HEK293T (cell line): ENCODE measurements at regions not wholly inside any gene's neighbourhood (a gene's known extent, or its start where the extent isn't known, plus 50 kb on each side); places are given as distances from the start of the nearest gene placed in this dataset.

Experiments
- CTCF ChIA-PET: fragments of 350-600 bp; formaldehyde crosslinking; extraction: SDS; loops from one replicate; lab custom pipeline; 2021; ENCODE audit warnings: antibody characterized with exemption, inconsistent platforms; lab: Yijun Ruan, JAX
- POLR2A ChIA-PET: fragments of 350-600 bp; formaldehyde crosslinking; extraction: SDS; loops from one replicate; lab custom pipeline; 2020; ENCODE audit warnings: antibody characterized with exemption, inconsistent platforms; lab: Yijun Ruan, JAX
- DNase-seq: peaks from one replicate; pipeline ENCODE4 v3.0.0; 2012; ENCODE audit warnings: mixed read lengths; ENCODE audit errors: extremely low spot score
- ARNT ChIP-seq: fragments of 450-650 bp; IDR thresholded peaks from 2 replicates; pipeline ENCODE4 v1.6.1; 2017; ENCODE audit warnings: mild to moderate bottlenecking
- BHLHE40 ChIP-seq: fragments of 450-650 bp; IDR thresholded peaks from 2 replicates; pipeline ENCODE4 v1.6.1; 2016; ENCODE audit warnings: mild to moderate bottlenecking, moderate library complexity, borderline replicate concordance
- CTBP1 ChIP-seq: fragments of 450-650 bp; IDR thresholded peaks from 2 replicates; pipeline ENCODE4 v1.6.1; 2016; ENCODE audit warnings: borderline replicate concordance
- ELF4 ChIP-seq: fragments of 450-650 bp; IDR thresholded peaks from 2 replicates; pipeline ENCODE4 v1.6.1; 2017; ENCODE audit warnings: antibody characterized with exemption
- FOXA1 ChIP-seq: fragments of 450-650 bp; IDR thresholded peaks from 2 replicates; pipeline ENCODE4 v1.6.1; 2016; ENCODE audit warnings: mild to moderate bottlenecking
- FOXK2 ChIP-seq: fragments of 450-650 bp; IDR thresholded peaks from 2 replicates; pipeline ENCODE4 v1.6.1; 2016; ENCODE audit warnings: mild to moderate bottlenecking
- FOXM1 ChIP-seq: fragments of 450-650 bp; IDR thresholded peaks from 2 replicates; pipeline ENCODE4 v1.6.1; 2017; ENCODE audit warnings: mild to moderate bottlenecking, borderline replicate concordance
- HDGF ChIP-seq: fragments of 450-650 bp; IDR thresholded peaks from 2 replicates; pipeline ENCODE4 v1.6.1; 2017; ENCODE audit warnings: antibody characterized with exemption, borderline replicate concordance
- L3MBTL2 ChIP-seq: fragments of 450-650 bp; conservative IDR thresholded peaks from 2 replicates; pipeline ENCODE4 v1.6.1; 2016; ENCODE audit warnings: mild to moderate bottlenecking
- LEF1 ChIP-seq: fragments of 450-650 bp; IDR thresholded peaks from 2 replicates; pipeline ENCODE4 v1.6.1; 2017; ENCODE audit warnings: mild to moderate bottlenecking, borderline replicate concordance
- NFRKB ChIP-seq: fragments of 450-650 bp; IDR thresholded peaks from 2 replicates; pipeline ENCODE4 v1.6.1; 2016; ENCODE audit warnings: mild to moderate bottlenecking, moderate library complexity
- SP1 ChIP-seq: fragments of 450-650 bp; IDR thresholded peaks from 2 replicates; pipeline ENCODE4 v1.6.1; 2017
- SUZ12 ChIP-seq: fragments of 450-650 bp; IDR thresholded peaks from 2 replicates; pipeline ENCODE4 v1.6.1; 2016; ENCODE audit warnings: mild to moderate bottlenecking
- TARDBP ChIP-seq: fragments of 450-650 bp; IDR thresholded peaks from 2 replicates; pipeline ENCODE4 v1.6.1; 2016
- ZNF384 ChIP-seq: fragments of 450-650 bp; IDR thresholded peaks from 2 replicates; pipeline ENCODE4 v1.6.1; 2016
- TF ChIP-seq, protein P1 (sequence below): fragments of 450-650 bp; IDR thresholded peaks from 2 replicates; pipeline ENCODE4 v1.6.1; 2016

DNA sequence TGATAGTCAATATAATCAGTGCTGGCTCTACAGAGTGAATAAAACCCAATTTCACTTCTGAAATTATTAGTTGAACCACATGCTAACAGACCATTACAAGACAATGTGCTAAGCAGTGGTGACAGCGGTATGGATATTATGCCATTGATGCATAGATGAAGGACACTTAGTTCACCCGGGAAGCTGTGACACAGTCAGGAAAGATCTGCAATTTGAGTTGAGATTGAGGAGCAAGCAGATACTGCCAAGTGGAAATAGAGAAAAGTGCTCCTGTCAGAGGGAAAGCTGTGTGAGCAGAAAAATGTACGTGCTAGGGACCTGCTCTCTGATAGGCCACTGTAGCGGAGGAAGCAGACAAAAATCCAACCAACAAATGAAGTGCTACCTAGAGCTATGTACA lies 529.5 kb upstream of the CDH2 start:
- no peak for DNase-seq
- TF ChIP-seq LEF1 (no peak), FOXA1 (no peak), FOXM1 (no peak), SP1 (no peak), NFRKB (no peak), CTBP1 (no peak), SUZ12 (no peak)
- TF ChIP-seq, protein P1, sequence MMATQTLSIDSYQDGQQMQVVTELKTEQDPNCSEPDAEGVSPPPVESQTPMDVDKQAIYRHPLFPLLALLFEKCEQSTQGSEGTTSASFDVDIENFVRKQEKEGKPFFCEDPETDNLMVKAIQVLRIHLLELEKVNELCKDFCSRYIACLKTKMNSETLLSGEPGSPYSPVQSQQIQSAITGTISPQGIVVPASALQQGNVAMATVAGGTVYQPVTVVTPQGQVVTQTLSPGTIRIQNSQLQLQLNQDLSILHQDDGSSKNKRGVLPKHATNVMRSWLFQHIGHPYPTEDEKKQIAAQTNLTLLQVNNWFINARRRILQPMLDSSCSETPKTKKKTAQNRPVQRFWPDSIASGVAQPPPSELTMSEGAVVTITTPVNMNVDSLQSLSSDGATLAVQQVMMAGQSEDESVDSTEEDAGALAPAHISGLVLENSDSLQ, result no peak
- POLR2A ChIA-PET, result no interaction called here
- CTCF ChIA-PET, result no interaction called here

DNA sequence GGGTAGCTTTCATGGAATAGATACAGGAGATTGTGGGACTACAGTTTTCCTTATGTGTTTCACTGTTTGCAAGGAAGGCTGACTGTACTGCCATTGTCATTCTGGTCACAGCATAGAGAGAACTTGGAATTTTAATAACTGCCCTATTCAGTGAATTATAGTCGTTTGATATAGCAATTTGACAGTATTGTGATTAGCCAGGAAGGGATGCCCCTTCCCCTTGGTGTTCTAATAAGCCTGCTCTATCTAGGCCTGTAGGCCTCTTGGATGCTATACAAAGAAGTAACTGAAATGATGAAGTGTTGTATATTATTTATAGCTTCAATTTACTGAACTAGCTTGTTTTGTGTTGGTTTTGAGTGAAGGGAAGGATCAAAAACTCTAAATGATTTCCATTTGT lies 528.6 kb upstream of the CDH2 start:
- DNase-seq, result no peak
- ChIA-PET POLR2A (no interaction called here), CTCF (no interaction called here)
- TF ChIP-seq, protein P1, result no peak
- TF ChIP-seq NFRKB (no peak), FOXA1 (no peak), BHLHE40 (no peak), FOXK2 (no peak)

DNA sequence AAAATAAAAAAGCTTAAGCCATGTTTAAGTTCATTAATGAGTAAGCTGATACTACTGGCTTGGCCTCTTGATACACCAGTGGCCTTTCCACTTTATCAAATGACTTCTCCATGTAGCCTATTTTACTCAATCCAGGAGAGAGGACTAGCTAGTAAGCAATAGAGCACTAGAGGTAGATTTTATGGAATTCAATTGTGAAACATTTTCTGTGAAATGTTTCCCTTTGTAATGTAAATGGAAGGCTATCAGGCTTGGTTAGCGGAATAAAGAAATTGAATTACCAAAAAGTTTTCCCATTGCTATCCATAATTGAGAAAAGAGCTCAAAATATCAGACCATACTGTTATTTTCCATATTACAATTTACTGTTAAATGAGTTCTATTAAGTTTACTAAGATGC lies 515.4 kb upstream of the CDH2 start:
- TF ChIP-seq ELF4 (no peak), FOXA1 (no peak), ARNT (no peak), TARDBP (no peak), CTBP1 (no peak), SP1 (no peak), FOXM1 (no peak), FOXK2 (no peak), LEF1 (no peak), HDGF (no peak), BHLHE40 (no peak), L3MBTL2 (no peak), NFRKB (no peak), SUZ12 (no peak), ZNF384 (no peak)
- TF ChIP-seq, protein P1, result no peak
- POLR2A ChIA-PET, result no interaction called here
- DNase-seq, result no peak
- CTCF ChIA-PET, result no interaction called here

DNA sequence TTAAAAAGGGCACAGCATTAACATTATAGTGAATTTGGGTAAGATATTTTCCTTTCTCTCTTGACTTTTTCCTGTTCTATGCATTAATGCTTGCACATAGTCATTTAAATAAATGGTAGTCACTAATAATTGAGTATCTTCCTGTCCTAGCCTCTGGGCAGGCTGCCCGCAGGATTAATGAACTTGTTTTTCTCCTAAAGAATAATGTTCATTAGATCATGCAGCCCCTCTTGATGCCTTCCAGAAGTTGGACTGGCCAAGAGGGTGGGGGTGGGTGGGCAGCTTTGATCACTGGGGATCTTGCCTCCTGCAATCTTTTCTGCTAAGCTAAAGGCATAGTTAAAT lies 514.5 kb upstream of the CDH2 start:
- CTCF ChIA-PET, result interaction anchor here (0.6 kb wide), 1 partner anchor 299 kb away, joined by 8 read pairs; no protein-coding TSS in a partner anchor

DNA sequence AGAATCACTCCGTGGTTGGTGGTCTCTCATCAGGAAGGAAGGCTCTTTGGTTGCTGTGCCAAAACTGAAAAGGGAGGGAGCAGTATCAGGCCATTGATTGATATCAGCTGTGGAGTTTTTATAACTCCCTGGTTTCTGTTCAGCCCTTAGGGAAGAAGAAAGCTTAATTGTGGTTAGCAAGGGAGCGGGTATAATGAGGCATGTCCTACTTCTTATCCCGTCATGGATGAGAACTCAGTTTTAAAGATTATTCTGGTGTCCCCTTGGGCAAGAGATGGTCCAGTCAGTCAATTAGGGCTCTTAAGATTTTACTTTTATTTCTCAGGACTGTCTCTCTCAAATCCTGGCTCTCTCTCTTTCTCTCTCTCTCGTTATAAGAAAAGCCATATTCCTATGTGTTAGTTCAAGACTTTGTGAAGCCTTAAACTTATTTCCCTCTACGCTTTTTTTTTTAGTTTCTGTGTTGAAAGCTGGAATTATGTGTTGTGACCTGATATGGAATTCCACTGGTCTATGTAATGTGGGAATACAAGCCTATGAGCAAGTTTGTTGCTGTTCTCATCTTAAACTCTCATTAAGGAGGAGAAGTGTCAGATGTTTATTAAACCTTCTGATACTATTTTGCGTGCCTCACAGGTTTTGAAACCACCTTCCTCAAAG lies 514.0 kb upstream of the CDH2 start:
- DNase-seq, result no peak
- ChIA-PET POLR2A (no interaction called here), CTCF (interaction anchor here (0.6 to 0.9 kb wide), 3 partner anchors 14 to 907 kb away, joined by 5 to 8 read pairs (median 5); no protein-coding TSS in a partner anchor)
- TF ChIP-seq L3MBTL2, result no peak
- no peak for TF ChIP-seq HDGF
- no peak for TF ChIP-seq BHLHE40
- no peak for TF ChIP-seq SP1
- no peak for TF ChIP-seq LEF1
- TF ChIP-seq SUZ12, result no peak
- TF ChIP-seq ELF4, result no peak
- no peak for TF ChIP-seq NFRKB

More for the DNA sequence above, 514.5 kb upstream of the CDH2 start:
- POLR2A ChIA-PET, result no interaction called here
- TF ChIP-seq L3MBTL2 (no peak), BHLHE40 (no peak), TARDBP (no peak), HDGF (no peak), ZNF384 (no peak), SUZ12 (no peak), CTBP1 (no peak), FOXM1 (no peak), NFRKB (no peak), FOXA1 (no peak), LEF1 (no peak), FOXK2 (no peak), ARNT (no peak), SP1 (no peak), ELF4 (no peak)
- TF ChIP-seq, protein P1, result no peak
- DNase-seq, result no peak

DNA sequence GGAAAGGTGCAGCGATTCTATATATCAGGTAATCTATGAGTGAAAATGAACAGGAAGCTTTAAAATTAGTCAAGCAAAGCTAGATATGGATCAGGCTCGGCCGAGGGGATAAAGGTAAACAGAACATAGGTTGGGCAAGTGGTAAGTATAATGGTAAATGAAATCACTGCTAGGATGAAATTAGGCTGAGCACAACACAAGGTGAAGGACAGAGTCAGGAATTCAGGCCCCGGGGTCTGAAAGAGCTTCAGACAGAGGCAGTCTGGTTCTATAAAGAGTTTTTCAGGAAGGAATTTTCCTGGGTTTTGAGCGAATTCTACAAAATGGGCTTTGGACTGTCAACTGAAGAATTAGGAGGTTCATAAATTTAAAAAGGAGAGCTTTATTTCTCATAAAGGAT lies 513.2 kb upstream of the CDH2 start:
- ChIA-PET POLR2A (no interaction called here), CTCF (interaction anchor here (0.9 kb wide), 1 partner anchor 13 kb away, joined by 5 read pairs; no protein-coding TSS in a partner anchor)

More for the DNA sequence above, 513.2 kb upstream of the CDH2 start:
- no peak for DNase-seq
- TF ChIP-seq SP1, result no peak
- TF ChIP-seq FOXA1, result no peak
- no peak for TF ChIP-seq ARNT
- no peak for TF ChIP-seq ZNF384
- TF ChIP-seq, protein P1, result no peak
